Activated CD4-positive, alpha-beta T cell treated with anti-CD3 and anti-CD28 coated beads, Interleukin-2, Interleukin-6, amounts not matched to agents 100 ng/mL and 50 ng/mL, durations not matched to agents 16 hours and 8 hours (primary cell): ENCODE measurements at regions not wholly inside any gene's neighbourhood (a gene's known extent, or its start where the extent isn't known, plus 50 kb on each side); places are given as distances from the start of the nearest gene placed in this dataset.

Experiments used
- DNase-seq: peaks from one replicate; pipeline ENCODE4 v3.0.0-alpha.2; 2020

GRCh38 chr11:70834984-70835560 lies 417.3 kb downstream of the SHANK2 start:
- no peak for DNase-seq

GRCh38 chr11:70836071-70836470 lies 416.3 kb downstream of the SHANK2 start:
- DNase-seq: no peak

DNA sequence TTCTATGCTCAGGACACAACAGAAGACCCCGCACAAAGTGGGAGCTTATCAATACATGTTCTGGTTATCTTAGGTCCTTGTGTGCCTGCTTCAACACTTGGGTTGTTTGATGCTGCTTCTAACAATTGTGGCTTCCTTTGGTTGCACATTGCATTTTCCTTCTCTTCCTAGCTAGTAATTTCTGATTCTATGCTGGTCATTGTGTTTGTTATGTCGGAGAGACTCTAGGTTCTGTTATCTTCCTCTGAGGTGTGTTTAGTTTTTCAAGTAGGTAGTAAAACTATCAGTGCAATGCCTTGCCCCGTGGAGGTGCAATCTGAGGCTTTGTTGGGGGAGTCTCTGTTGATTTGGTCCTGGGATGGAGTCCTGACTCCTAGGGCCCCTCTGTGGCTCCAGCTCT lies 414.2 kb downstream of the SHANK2 start:
- DNase-seq: no peak

DNA sequence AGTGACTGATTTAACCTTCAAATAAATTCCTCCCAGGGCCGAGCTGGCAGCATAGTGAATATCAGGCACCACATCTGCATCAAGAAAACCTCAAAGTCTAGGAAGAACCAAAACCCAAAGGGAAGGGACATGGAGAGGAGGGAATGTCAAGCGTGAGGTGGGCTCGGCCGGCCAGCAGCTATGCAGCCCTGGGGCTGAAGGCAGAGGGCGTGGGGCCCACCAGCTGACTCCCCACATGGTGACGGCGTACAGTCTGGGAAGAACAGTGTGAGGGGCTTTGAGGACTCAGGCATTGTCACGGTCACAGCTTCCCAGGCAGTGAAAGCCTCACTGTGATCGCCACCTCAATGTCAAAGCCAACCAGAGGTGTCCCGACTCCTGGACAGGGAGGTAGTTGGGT lies 412.5 kb downstream of the SHANK2 start:
- DNase-seq: no peak

- DNase-seq: no peak
Observed at GRCh38 chr11:70841264-70841663, 411.1 kb downstream of the SHANK2 start.

GRCh38 chr11:70842256-70842655 lies 410.1 kb downstream of the SHANK2 start:
- DNase-seq: no peak

- DNase-seq: no peak
Observed at GRCh38 chr11:70842701-70843100, 409.7 kb downstream of the SHANK2 start.

DNA sequence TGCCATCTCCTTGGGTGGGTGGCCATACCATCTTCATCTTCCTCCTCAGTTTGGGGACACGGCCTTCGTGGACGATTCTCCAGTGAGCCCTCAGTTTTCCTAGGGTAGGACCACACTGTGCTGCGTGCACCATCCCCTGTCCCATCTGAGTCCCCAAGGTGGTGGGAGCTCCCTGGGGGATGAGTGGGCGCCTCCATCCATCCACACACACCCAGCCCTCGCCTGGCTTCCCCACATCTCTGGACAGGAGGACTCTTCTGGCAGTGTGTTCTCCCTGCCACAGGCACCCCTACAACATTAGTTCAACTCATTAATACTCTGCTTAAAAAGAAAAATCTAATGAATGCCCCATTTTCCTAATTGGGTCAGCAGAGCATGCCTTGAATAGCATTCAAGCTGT lies 408.5 kb downstream of the SHANK2 start:
- no peak for DNase-seq

DNA sequence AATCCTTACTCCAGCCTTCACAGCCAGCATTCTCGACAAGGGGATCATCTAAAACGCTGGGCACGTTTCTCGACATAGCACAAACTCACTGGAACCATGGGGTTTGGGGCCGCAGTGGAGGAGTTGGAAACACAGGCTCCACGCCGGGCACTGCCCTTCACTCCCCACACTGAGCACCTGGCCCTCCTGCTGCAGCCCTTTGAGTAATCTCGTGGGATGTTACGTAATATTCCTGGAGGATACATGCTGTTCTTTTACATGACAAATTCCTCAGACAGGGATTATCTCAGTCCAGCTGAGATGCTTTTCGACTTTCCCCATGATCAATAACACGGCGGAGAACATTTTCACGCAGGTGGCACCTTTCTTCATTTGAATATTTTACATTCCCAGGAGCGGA lies 408.0 kb downstream of the SHANK2 start:
- no peak for DNase-seq

GRCh38 chr11:70845591-70846041 lies 406.8 kb downstream of the SHANK2 start:
- DNase-seq: no peak

- no peak for DNase-seq
Observed at GRCh38 chr11:70846781-70847655, 405.4 kb downstream of the SHANK2 start.

- DNase-seq: no peak
Observed at GRCh38 chr11:70848243-70848750, 404.1 kb downstream of the SHANK2 start.

DNA sequence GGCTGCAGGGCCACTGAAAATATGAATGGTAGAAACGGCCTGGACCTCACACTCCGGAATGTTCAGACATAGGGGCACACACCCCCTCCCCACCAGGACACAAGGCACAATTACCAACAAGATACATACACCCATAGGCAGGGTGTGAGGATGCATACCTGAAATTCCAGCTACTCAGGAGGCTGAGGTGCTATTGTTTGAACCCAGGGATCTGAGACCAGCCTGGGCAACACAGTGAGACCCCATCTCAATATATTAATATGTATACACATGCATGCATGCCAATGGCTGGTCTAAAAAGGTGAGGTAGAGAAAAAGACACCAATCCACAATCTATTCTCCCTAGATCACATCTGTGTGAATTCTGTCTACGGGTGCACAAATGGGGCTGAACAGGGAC lies 403.3 kb downstream of the SHANK2 start:
- no peak for DNase-seq

DNA sequence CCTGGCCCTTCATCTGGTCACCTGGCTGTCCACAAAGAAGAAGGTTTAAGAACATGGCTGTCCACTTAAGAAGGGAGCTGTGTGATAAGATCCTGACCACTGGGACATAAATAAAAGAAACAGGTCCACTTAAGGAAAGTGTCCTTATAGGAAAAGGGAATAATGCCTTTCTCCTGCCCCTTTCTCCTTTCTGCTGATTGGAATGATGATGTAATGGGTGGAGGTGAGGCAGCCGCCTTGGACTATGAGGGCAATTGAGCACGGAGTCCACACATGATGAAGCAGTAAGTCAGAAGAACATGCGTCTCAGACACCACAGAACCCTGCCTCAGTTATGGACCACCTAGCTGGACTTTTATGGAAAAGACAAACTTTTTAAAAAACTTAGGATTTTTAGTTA lies 401.1 kb downstream of the SHANK2 start:
- no peak for DNase-seq

GRCh38 chr11:70851907-70852306 lies 400.5 kb downstream of the SHANK2 start:
- no peak for DNase-seq

DNA sequence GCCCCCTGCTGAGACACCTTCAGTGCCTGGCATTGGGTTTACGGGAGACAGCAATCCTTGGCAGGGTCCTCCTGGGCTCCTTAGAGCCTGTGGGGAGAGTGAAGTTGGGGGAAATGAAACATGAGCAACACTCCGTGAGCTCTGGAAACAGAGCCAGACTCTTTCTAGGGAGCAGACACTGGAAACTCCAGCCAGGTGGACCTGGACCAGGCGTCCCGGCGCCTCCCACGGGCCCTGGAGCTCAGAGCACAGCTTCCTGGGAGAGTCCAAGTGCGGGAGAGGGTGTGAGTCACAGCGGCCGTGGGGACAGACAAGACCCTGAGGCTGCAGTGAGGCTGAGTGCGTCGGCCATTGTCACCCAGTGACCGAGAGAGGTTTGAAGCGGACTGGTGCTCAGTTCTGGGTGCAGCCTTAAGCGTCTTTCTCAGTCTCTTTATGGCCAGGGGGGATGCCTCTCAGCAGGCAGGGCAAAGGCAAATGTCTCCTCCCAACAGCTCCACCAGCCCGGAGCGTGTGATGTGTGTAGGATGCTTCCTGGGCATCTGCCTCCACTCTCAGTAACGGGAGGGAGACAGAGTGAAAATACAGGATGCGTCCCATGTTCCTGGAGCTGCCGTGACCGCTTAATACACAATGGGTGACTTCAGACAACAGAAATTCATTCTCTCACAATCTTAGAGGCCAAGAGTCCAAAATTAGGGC lies 399.2 kb downstream of the SHANK2 start:
- no peak for DNase-seq

DNA sequence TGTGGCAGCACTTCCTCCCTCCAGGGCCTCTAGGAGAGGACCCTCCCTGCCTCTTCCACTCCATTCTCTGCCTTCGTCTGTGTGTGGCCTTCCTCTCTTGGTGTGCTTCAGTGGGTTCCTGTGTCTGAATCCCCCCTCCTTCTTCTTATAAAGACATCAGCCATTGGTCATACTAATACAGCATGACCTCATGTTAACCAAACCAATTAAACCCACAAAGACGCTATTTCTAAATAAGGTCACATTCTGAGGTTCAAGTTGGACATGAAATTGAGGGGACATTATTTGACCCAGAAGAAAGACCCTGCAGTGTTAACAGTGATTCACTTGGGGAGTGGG lies 398.6 kb downstream of the SHANK2 start:
- no peak for DNase-seq

DNA sequence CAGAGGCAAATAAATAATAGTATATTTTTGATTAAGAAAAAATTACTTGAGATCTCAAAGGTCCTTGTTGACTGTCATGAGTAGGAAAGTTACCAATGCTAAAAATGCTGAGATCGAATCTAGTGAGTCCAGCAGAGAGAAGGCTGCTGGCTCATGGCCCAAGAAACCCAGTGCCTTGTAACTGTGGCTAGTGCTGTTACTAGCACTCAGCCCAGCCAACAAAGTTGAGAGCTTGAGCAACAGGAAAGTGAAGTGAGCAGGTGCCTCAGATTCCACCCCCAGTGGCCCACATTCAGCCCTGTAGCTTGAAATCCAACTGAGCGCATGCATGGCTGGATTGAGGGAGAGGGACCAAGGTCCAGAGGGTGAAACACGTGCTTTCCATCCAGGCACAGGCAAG lies 398.2 kb downstream of the SHANK2 start:
- no peak for DNase-seq

DNA sequence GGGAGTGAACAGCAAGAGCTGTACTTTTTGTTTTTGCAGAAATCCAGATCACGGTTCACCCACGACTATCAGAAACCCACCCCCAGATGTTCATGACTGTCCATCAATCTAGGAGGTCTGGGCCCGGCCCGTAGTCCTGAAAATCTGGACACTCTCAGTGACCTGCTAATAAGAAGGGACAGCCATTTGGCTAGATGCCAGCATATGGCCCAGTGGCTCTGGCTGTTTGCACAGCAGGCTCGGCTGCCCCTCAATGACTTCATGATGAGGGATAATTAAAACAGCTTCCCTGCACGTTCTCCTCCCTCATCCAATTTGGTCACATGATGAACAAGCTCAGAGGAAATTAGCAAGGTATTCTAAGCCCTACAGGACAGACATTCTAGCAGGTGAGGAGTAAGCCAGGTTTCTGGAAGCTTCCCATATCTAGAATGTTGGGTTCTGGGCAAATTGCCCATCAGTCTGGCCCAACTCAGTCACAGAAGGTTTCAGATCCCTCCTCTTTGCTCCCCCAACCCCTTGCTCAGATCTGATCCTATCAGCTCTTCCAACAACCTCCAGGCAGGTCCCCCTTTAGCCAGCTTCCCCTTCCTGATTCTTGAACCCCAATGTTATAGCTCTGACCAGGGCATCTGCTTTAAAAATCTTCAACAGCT lies 397.3 kb downstream of the SHANK2 start:
- no peak for DNase-seq

DNA sequence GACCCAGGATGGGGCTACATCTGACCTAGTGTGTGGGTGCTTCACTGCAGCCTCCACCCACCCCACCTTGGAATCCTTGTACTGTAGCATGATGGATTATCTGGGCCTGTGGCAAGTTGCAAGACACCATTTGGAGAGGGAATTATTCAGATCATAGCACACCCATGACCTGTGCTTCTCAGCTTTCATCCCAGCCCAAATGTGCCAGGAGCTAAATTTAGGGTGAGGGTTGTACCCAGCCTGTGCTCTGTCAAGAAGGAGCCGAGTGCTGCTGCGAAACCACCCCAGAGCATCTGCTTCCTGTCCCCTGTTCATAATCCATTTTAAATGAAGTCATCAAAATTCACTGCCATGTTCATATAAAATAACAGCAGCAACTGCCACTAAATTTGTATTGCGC lies 394.5 kb downstream of the SHANK2 start:
- no peak for DNase-seq

- no peak for DNase-seq
Observed at GRCh38 chr11:70859180-70859579, 393.2 kb downstream of the SHANK2 start.

DNA sequence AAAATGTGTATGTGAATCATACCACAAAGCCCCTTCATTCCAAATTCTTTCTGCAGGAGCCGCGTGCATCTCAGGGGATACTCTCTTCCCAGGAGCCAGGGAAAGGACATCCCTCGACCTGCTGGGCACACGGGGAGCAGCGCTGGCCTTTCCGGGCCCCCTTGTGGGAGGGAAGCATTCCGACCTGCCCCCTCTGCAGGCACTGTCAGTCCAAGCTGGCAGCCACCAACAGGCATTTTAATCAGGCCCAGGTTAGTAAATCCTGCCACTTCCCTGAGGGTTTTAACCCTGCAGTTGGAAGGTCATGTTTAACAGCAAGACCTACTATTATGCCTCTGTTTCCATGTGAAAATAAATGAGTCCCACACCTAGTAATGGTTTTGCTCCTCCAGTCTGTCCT lies 391.5 kb downstream of the SHANK2 start:
- no peak for DNase-seq

- no peak for DNase-seq
Observed at GRCh38 chr11:70861559-70861958, 390.8 kb downstream of the SHANK2 start.
